OCI-LY7 (cell line): ENCODE measurements at regions not wholly inside any gene's neighbourhood (a gene's known extent, or its start where the extent isn't known, plus 50 kb on each side); places are given as distances from the start of the nearest gene placed in this dataset.

Source experiments
- EZH2phosphoT487 ChIP-seq: fragments of 200-600 bp; sonication (generic); IDR thresholded peaks from 2 replicates; pipeline ENCODE4 v1.6.1; 2018; ENCODE audit warnings: low read depth, borderline replicate concordance, mild to moderate bottlenecking, mixed run types, antibody characterized with exemption, low read length, moderate library complexity, mixed read lengths
- TF ChIP-seq, protein P1 (sequence below): fragments of 200-600 bp; sonication (generic); conservative IDR thresholded peaks from 2 replicates; pipeline ENCODE4 v1.5.1; 2014; ENCODE audit warnings: mild to moderate bottlenecking, antibody characterized with exemption, low read length, moderate library complexity, mixed read lengths

DNA sequence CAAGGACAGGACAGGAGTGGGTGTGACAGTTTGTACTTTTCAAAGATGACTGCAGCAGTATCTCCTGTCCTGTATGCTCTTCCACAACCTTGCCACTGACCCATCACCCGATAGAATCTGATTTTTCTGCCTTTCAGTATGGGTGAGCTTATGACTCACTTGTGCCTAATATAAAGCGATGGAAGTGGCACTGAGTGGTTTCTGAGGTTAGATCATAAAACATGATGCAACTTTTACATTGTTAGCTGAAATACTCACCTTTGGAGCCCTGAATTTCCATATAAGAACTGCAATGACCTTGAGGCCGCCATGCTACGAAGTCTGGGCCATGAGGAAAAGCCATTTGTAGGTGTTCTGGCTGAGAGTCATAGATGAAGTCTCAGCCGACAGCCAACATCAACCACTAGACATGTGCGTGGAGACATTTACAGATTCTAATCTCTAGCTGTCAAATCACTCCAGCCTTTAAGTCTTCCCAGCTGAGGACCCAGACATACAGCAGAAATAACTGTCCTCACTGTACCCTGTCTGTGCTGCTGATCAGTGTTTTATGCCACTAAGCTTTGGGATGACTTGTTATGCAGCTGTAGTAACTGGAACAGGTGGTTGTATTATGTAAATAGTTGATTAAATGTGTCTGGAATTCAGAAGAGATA is 105.9 kb upstream of the ARHGAP20 start:
- TF ChIP-seq EZH2phosphoT487: no peak
- TF ChIP-seq, protein P1, sequence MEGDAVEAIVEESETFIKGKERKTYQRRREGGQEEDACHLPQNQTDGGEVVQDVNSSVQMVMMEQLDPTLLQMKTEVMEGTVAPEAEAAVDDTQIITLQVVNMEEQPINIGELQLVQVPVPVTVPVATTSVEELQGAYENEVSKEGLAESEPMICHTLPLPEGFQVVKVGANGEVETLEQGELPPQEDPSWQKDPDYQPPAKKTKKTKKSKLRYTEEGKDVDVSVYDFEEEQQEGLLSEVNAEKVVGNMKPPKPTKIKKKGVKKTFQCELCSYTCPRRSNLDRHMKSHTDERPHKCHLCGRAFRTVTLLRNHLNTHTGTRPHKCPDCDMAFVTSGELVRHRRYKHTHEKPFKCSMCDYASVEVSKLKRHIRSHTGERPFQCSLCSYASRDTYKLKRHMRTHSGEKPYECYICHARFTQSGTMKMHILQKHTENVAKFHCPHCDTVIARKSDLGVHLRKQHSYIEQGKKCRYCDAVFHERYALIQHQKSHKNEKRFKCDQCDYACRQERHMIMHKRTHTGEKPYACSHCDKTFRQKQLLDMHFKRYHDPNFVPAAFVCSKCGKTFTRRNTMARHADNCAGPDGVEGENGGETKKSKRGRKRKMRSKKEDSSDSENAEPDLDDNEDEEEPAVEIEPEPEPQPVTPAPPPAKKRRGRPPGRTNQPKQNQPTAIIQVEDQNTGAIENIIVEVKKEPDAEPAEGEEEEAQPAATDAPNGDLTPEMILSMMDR: no peak
